Neural progenitor cell (in vitro differentiated cells): ENCODE measurements at regions not wholly inside any gene's neighbourhood (a gene's known extent, or its start where the extent isn't known, plus 50 kb on each side); places are given as distances from the start of the nearest gene placed in this dataset.

Experiments
- EZH2 ChIP-seq: fragments of 200-600 bp; sonication (generic); IDR thresholded peaks from 2 replicates; pipeline ENCODE4 v1.6.1; 2017; ENCODE audit warnings: antibody characterized with exemption, mild to moderate bottlenecking, moderate library complexity
- TF ChIP-seq, protein P1 (sequence below): fragments of 200-600 bp; sonication (generic); IDR thresholded peaks from 2 replicates; pipeline ENCODE4 v1.5.1; 2017; ENCODE audit warnings: antibody characterized with exemption, mild to moderate bottlenecking

- TF ChIP-seq, protein P1, sequence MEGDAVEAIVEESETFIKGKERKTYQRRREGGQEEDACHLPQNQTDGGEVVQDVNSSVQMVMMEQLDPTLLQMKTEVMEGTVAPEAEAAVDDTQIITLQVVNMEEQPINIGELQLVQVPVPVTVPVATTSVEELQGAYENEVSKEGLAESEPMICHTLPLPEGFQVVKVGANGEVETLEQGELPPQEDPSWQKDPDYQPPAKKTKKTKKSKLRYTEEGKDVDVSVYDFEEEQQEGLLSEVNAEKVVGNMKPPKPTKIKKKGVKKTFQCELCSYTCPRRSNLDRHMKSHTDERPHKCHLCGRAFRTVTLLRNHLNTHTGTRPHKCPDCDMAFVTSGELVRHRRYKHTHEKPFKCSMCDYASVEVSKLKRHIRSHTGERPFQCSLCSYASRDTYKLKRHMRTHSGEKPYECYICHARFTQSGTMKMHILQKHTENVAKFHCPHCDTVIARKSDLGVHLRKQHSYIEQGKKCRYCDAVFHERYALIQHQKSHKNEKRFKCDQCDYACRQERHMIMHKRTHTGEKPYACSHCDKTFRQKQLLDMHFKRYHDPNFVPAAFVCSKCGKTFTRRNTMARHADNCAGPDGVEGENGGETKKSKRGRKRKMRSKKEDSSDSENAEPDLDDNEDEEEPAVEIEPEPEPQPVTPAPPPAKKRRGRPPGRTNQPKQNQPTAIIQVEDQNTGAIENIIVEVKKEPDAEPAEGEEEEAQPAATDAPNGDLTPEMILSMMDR: no peak
- TF ChIP-seq EZH2: no peak
These were observed 182.0 kb upstream of the PHYHIPL start for GRCh38 chr10:58994226-58995057.
